Panc1 (cell line): ENCODE measurements at regions not wholly inside any gene's neighbourhood (a gene's known extent, or its start where the extent isn't known, plus 50 kb on each side); places are given as distances from the start of the nearest gene placed in this dataset.

ENCODE experiments used
- CTCF ChIP-seq: fragments of 450-650 bp; IDR thresholded peaks from 2 replicates; pipeline ENCODE4 v1.5.1; 2017; ENCODE audit warnings: mild to moderate bottlenecking
- POLR2AphosphoS5 ChIP-seq: IDR thresholded peaks from 2 replicates; pipeline ENCODE4 v1.6.1; 2012; ENCODE audit warnings: mild to moderate bottlenecking, low read depth, low read length, moderate library complexity

- no peak for TF ChIP-seq CTCF
- no peak for TF ChIP-seq POLR2AphosphoS5
Measured at GRCh38 chr10:84007482-84007881, 131.8 kb upstream of the GHITM start.
